ENCODE measurements at regions not wholly inside any gene's neighbourhood (a gene's known extent, or its start where the extent isn't known, plus 50 kb on each side); places are given as distances from the start of the nearest gene placed in this dataset.

DNA sequence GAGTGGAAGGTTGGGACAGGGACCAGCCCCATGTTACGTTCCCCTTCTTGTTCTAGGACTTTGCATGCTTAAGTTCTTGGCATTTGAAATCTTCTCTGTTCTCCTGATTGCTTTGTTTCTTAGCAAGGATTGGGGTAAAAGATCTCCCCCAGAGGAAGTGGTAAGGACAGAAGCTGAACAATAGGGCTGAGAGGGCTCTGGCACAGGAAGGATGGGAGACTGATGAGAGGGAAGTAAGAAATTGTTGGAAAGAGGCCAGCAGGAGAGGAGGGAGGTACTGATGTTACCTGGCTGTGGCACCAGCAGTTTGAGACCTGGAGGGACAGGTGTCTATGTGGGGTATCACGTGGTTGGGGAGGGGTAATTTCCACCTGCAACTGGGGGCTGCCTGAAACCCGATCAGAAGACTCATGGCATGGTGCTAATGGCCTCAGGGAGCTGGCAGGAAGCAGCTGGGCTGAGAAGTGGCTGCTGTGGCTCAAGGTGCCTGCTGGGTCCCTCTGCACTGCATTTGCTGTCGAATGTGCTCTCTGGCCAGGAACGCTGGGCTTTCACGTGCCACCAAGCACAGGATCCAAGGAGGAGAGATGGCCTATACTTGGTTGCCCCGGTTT, 108.4 kb downstream of the LSM3 start:
- no peak for DNase-seq (ENCODE audit: low read depth in 3 of 3)

DNA sequence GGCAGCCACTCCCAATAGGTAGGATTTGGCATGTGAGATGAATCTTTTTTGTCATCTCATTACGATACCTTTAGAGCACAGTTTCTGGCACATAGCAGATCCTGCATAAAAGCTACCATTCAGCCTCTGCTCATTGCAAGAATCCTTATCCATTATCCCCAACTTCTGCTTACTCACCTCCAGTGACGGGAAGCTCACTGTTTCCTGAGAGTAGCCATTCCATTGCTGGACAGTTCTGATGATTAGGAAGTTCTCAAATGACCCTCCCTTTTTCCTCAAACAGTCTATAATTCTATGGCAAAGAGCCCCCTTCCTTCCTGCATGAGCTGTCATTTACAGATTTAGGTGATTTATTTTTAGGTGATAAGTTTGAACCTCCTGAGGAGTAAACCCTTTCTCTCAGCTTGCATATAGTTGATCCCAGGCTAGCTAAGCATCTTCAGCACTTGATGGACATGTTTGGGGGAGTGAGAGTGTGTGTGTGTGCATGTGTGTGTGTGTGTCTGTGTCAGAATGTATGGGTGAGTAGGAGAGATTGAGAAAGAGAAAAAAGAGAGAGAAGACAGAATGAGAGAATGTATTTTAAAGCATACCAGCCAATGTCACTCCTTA, 109.7 kb downstream of the LSM3 start:
- DNase-seq (ENCODE audit: low read depth in 3 of 3), result no peak

DNA sequence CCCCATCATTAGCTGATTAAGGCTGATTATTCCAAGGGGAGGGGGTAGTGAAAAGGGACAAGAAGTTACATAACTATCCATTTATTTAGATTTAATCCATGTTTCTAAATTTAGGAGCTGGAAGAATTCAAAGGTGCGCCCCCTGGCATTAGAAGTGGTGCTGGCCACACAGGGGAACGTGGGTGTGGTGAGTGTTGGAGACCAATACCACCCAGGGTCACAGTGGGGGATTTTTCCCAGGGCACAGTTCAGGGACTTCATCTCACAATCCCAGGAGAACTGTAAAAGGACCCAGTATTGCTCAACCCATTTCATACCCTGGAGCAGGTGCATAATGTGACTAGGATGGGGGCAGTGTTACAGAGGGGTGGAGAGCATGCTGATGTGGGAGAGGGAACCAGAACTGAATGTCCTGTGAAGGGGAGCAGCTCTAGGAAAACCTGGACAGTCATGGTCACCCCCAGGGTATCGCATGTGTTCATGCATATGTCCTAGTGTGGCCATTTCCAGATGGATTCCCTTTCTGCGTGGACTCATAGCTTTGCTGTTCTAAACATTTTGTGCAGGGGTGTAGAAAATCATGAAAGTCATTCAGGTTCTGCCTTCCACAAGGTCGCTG, 110.3 kb downstream of the LSM3 start:
- no peak for DNase-seq (ENCODE audit: low read depth in 3 of 3)

DNA sequence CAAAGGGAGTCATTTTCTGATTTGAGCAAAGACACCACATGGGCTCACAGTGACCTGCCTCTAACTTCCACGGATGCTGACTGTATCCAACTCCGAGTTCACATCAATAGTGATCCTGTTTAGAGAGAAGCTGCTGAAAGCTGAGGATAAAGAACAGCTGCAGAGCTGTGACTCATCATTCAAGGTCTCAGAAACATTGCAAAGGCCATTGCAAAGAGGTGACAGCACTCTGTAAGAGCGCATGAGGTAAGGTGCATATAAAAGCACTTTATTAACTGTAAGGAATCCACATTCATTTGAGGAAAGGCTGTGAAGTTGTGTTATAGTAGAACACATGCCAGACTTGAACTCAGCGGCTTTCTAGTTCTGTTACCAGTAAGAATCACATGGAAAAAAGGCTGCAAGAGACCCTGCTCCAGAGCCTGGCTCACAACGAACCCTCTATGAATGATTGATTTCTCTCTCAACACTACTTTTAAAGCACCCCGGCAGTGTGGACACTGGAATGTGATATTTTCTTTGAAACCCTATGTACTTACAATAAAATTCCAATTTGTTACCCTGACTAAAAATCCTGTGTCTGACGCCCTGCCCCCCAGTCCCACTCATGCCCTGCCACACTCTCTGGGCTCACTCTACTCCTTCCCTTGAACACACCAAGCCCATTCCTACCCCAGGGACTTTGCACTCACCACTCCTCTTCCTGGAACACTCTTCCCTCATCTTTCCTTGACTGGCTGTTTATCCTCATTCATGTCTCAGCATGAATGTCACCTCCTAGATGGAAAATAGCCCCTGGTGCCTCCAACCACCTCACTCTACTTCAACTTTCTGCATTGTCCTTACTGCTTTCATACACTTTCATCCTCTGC, 111.2 kb downstream of the LSM3 start:
- DNase-seq (ENCODE audit: low read depth in 3 of 3), result no peak

DNA sequence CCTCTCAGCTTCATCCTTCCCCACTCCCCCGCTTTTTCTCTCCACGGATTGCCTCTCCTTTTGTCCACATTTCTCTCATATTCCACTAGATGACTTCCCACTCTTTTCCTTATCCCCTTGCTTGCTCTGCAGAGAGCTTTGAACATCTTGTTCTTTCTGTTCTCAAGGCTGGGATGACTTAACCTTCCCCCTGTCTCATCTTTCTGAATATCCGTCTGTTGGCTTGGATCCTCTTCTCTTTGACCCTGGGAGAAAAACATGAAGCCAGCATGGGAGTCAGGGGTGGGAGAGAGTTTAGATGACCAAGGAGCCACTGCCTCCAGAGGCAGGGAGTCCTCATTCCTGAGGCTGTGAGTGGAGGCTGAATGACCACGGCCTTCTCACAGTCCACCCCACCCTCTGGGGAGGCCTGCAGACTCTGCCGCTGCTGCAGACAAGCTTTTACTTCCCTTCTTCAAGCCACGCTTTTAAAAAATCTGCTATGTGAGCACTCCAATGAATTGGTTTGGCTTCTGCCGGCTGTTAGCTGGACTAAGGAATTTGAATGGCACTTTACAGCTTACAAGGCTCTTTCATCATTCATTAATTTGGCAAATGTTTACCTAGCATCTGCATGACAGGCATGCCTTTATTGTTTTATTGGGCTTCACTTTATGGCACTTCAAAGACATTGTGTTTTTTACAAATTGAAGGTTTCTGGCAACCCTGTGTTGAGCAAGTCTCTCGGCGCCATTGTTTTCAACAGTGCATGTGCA, 111.6 kb upstream of the SLC6A6 start:
- DNase-seq (ENCODE audit: low read depth in 3 of 3), result no peak

DNA sequence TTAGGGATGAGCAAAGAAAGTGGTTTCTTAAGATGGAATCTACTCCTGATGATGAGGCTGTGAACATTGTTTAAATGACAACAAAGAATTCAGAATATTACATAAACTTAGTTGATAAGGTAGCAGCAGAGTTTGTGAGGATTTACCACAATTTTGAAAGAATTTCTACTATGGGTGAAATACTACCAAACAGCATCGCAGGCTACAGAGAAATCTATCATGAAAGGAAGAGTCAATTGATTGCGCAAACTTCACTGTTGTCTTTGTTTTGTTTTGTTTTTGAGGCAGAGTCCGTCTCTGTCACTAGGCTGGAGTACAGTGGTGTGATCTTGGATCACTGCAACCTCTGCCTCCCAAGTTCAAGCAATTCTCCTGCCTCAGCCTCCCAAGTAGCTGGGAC, 107.4 kb upstream of the SLC6A6 start:
- DNase-seq (ENCODE audit: low read depth in 3 of 3), result no peak

DNA sequence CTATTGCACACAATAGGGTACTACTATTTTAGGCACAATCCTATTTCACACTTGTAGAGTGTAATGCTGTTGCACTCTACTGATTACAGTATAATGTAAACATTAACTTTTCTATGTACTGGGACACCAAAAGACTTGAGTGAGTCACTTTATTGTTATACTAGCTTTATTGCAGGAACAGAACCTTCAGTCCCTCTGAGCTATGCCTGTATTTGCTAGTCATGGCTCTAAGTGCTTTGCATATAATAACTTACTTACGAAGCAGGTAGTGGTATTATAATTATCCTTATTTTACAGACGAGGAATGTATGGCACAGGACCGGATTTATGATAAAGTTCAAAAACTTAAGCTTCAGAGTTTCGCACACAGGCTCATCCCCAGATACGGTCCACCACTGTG, 106.6 kb upstream of the SLC6A6 start:
- no peak for DNase-seq (ENCODE audit: low read depth in 3 of 3)

DNA sequence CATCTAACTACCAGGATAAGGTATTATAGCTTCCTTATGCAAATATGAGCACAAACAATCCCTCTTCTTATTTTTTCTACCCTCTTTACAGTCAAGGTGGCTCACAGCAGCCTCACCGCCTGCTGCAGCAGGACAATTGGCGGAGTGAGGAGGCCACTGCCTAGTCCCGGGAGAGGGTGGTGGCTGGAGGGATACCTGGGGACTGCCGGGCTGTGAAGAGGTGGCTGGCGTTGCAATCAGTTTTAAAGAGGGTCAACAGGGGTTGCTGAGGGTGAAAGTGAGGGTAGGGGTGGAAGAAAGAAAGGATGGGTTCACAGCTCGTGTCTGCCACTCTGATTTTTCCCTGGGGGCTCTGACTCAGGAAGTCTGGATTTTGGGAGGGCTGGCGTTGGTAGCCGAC, 105.1 kb upstream of the SLC6A6 start:
- DNase-seq (ENCODE audit: low read depth in 3 of 3), result no peak

DNA sequence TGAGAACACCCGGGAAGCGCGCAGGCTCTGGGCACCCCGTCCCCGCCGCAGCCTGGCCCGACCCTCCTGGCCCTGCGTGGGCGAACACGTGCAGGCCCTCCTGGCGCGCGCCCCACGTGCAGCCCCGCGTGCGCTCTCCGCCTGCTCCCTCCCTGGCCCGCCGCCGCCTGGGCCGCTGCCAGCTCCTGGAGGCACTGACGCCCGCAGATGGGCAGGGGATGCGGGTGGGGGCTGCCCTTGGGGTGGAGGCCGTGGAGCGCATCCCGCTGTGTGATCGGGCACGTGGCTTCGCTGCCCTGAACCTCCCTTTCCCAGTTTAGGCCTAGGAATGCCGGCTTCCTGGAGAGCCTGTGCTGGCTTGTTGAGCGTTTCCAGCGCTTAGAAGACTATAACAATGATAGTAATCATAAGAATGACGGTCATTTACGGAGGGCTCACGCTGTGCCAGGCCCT, 104.6 kb upstream of the SLC6A6 start:
- no peak for DNase-seq (ENCODE audit: low read depth in 3 of 3)

DNA sequence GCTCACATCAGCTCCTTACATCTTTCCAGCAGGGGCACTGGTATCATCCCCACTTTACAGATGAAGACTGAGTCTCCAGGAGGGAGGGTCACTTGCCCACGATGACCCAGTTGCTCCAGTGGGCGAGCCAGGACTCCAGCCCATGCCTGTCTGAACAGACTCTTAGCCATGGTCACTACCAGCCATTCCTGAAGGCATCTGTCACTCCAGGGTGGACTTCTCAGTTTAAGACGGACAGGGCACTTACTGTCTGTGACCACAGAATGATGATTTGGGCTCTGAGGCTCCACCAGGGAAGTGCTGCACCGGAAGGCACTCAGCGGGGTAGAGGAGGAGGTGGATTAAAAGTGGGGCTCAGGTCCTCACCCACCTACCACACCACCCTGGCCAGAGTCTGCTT, 104.0 kb upstream of the SLC6A6 start:
- DNase-seq (ENCODE audit: low read depth in 3 of 3), result no peak

DNA sequence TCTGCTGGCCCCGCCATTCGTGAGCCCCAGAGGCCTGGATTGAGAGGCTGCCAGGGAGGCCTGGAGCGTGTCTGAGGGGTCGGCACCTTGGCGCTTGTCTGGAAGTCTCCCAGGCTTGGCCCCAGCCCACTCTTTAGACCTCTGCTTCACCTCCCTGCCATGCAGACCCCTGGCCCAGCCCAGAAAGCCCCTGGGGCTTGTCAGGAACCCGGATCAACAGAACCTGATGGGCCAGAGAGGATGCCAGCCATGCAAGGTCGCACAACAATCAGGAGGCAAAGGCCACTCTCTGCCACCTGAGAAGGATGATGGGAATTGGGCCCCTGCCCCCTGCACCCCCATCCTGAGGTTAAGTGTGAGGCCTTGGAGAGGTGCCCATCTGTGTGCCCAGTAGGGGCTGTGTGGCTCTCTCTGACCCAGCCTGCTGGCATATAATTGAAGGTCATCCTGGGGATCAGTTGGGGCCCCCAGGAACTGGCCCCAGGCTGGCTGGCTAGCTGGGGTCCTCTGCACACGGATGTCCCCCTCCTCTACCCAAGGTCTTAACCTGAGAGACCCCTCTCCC, 103.3 kb upstream of the SLC6A6 start:
- DNase-seq (ENCODE audit: low read depth in 3 of 3), result no peak

DNA sequence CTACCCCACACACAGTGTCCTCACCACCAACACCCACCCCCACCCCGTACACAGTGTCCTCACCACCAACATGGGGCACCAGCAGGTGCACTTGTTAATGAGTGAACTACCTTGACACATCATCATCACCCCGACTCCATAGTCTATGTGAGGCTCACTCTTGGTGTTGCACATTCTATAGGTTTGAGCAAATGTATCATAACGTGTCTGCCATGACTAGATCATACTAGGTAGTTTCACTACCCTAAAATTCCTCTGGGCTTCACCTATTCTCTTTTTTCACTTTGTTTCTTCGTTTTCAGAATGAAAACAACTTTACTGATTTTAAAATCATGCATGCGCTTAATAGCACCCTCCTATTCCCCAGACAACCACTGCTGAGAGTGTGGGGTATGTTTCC, 102.6 kb upstream of the SLC6A6 start:
- no peak for DNase-seq (ENCODE audit: low read depth in 3 of 3)

DNA sequence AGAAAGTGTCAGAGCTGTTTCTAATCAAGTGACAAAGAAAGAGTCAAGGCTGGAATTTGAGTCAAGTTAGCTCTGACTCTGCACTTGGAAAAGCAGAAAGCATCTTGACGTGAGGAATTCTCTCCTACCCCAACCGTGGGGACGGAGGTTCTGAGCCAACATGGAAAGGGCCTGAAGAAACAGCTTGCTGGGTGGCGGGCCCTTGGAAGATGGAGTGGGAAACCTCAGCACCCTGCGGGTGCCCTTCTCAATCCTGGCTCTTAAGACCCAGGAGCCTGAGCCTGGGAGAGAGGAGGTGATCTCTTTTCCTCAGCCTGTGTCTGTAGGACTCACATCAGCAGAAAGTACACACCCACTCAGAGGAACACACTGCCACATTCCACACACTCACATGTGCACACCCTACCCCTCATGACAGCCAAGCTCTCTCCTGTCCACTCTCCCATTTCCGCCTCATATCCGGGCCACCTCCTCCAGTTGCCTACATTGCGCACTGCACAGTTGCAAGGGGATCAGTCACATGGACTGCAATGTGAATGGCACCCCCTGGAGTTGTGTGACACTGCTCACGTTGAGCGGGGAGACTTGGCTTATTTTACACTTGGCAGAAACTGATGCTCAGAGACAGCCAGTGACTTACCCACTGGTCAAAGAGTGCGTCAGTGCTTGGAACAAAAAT, 101.5 kb upstream of the SLC6A6 start:
- no peak for DNase-seq (ENCODE audit: low read depth in 3 of 3)

DNA sequence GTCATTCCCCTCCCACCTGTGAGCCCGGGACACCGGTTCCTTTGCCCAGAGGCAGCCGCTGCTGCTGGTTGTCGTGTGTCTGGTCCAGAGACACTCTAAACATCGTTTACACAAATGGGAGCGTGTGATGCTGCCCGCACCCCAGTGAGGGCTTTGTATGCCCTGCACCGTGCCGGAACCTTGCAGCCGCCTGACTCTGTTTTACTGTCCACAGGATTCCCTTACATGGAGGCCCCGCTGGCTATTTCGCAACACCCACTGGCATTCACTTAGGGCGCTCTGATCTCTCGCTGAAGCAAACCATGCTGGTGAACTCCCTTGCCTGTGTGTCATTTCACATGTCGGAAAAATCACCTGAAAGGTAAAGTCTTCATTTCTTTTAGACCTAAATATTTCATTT, 100.8 kb upstream of the SLC6A6 start:
- no peak for DNase-seq (ENCODE audit: low read depth in 3 of 3)

DNA sequence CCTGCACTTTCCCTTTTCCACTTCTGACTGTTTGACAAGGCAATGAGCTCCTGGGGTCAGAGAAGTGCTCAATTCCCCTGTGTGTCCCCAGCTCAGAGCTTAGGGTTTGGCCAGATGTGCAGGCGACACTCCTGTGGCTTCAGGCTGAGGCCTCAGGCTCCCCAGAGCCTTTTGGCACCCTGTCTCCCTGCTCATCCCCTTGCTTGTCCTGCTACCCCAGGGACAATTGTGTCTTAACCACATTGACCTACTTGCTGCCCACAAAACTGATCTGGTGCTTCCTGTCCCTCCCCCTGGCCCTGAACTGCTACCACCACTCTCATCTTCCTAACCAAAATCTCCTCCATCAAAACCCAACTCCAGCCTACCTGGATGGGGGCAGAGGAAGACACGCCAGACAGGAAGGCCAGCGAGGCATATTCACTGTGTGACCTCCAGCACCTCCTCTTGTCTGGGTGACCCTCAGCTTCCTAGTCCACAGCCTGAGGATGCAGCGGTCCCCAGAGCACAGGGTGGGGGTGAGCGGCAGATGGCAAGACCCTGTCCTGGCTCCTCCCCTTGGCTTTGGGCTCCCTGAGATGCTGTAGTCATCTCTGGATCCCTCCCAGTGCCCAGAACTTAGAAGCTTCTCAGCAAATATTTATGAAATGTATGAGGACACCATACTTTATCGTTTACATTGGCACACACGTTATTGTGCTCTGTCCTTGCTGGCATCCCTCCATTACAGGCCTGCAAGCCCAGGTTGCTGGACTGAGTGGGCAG, 98.9 kb upstream of the SLC6A6 start:
- DNase-seq (ENCODE audit: low read depth in 3 of 3), result no peak

DNA sequence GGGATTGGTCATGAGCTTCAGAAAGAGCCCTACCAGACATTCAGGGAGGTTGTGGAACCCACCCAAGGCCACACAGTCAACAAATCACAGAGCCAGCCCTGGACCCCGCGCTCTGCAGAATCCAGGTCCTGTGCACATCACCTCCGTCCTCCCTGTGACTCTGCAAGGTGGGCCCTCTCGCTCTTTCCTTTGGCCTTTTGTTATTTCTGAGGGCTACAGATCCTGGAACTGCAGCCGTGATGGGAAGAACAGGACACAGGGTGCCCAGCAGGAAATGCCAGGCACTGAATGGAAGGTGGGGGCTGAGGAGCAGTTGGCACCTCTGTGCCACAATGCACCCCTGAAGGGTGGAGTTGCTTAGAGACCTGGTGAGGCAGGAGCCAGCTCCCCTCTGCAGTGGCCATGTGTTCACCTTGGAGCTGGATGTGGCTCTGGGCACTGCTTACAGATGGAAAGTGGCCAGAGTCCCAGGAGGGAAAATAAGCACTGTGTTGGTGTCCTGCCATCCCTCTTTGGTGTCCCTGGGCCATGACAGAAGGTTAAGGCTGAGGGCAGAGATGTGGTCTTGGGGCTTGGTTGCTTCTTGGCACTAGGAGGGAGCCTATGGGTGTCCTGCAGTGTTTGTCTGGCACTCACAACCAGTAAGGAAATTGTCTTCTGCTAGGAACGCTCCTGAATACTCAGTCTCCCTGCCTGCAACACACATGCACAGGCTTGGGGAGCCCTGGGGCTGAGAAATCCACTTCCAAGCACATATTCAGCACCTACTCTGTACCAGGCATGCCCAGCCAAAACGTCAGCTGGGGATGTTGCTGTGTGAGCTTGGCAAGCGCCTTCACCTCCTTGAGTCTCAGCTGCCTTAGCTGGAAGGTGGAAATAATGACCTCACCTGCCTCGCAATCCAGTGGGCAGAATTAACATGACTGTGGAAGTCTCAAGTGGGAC, 98.0 kb upstream of the SLC6A6 start:
- no peak for DNase-seq (ENCODE audit: low read depth in 3 of 3)

DNA sequence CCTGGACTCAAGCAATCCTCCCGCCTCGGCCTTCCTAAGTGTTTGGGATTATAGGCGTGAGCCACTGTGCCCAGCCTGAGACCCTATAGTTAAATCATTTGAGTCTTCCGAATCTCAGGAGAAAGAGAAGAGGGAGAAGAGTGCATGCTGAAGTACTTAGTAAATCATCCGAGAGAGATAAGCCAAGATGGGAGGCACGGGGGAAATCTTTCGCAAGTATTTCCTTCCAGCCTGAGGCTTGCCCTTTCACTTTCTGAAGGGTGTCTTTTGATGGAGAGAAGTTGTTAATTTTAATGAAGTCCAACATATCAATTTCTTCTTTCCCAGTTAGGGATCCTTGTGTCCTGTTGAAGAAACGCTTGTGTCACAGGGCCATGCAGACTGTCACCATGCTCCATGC, 97.1 kb upstream of the SLC6A6 start:
- no peak for DNase-seq (ENCODE audit: low read depth in 3 of 3)

DNA sequence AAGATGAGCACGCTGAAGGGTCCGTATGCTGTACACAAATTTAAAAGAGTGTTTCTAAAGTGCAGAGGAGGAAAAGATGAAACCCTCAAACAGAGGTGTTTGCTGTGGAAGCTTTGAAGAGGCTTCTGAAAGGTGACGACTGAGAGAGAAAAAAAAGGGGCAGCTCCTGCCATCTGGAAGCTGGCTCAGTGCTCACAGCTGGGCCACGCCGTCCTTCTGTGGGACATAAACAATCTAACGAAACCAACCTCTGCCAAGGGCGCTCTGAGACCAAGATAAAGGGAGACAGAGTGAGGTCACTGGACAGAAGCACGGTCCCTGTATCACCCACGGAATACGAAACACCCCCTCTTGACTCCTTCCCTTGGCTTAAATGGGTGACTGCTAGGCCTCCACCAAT, 96.3 kb upstream of the SLC6A6 start:
- DNase-seq (ENCODE audit: low read depth in 3 of 3), result no peak
